Ectodermal cell (in vitro differentiated cells): ENCODE measurements at regions not wholly inside any gene's neighbourhood (a gene's known extent, or its start where the extent isn't known, plus 50 kb on each side); places are given as distances from the start of the nearest gene placed in this dataset.
"Not testable (repeated sequence)": the region's sequence is repeated elsewhere in the genome, so short reads cannot be mapped to it uniquely, and the experiment has no call there.

Experiments
- H3K27ac ChIP-seq: 2 replicates; pipeline ENCODE4 v1.7.0; 2013; ENCODE audit warnings: mild to moderate bottlenecking, low read depth, low read length; ENCODE audit not compliant: insufficient read depth, poor library complexity, severe bottlenecking
- H3K27me3 ChIP-seq: 2 replicates; pipeline ENCODE4 v1.7.0; 2013; ENCODE audit warnings: mild to moderate bottlenecking, low read length; ENCODE audit not compliant: insufficient read depth, control insufficient read depth, poor library complexity, severe bottlenecking
- H3K36me3 ChIP-seq: one replicate; pipeline ENCODE4 v1.7.0; 2013; ENCODE audit warnings: low read length; ENCODE audit not compliant: control insufficient read depth, insufficient read depth
- H3K4me1 ChIP-seq: one replicate; pipeline ENCODE4 v1.7.0; 2013; ENCODE audit warnings: low read length; ENCODE audit not compliant: control insufficient read depth, insufficient read depth
- H3K4me3 ChIP-seq: 2 replicates; pipeline ENCODE4 v1.7.0; 2013; ENCODE audit warnings: low read depth, low read length, control low read depth; ENCODE audit not compliant: insufficient read depth
- H3K9me3 ChIP-seq: 2 replicates; pipeline ENCODE4 v1.7.0; 2013; ENCODE audit warnings: mild to moderate bottlenecking, low read length, moderate library complexity; ENCODE audit not compliant: control insufficient read depth
- WGBS, 2 experiments: methylation state at CpG; one replicate each; pipeline ENCODE4 v1.1.7; 2013; ENCODE audit warnings: missing lambda C conversion rate in 2 of 2; 5-methylcytosine and 5-hydroxymethylcytosine counted together

DNA sequence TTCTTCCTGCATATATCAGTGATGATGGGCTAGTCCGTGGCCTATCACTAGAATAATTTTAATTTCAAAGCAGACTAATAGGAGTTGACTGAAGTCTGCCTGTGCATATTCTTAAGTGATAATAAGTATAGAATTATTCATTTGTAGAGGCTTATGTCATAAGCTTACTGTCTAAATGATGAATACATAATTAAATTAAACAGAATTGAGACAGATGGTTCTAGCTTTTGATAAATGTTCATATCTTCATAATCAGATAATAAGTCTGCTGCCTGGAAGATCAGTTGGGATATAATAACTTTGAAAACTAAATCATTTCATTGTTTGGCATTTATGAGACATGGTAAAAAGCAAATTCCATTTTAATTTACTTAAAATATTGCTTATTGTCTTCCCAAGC, 1175.6 kb downstream of the TECRL start:
- no peaks in the 10 kb centered on the region for H3K4me1 ChIP-seq
- no peak overlapping the region for H3K4me3 ChIP-seq
- H3K9me3 ChIP-seq, result no peaks in the 10 kb centered on the region
- 100% methylated on average over 1 of the region's 1 CpG; no CpG with 5 or more reads in 1 of the 2 experiments for WGBS, 2 experiments
- H3K36me3 ChIP-seq, result no peaks in the 10 kb centered on the region
- H3K27ac ChIP-seq, result no peak overlapping the region
- no peaks in the 10 kb centered on the region for H3K27me3 ChIP-seq

DNA sequence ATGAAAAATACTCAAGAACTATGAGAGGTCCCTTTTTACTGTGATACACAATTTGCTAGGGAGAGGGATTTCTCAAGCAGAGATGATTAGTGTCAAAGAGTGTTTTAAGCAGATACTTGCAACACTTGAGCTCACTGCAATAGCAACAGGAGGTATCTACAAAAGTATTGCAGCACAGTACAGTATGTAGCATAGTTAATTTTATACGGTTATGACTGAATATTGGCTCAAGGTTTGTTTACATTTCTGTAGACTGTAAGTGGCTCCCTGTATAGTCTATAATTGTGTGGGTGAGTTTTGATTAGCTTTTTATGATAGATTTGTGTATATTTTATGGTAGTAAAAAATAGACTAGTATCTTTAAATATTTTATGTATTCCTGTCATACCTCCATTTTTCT, 1177.2 kb downstream of the TECRL start:
- Histone ChIP-seq H3K27me3 (no peaks in the 10 kb centered on the region), H3K4me1 (no peaks in the 10 kb centered on the region), H3K4me3 (no peak overlapping the region), H3K27ac (no peak overlapping the region), H3K36me3 (no peaks in the 10 kb centered on the region), H3K9me3 (no peaks in the 10 kb centered on the region)
- WGBS, 2 experiments, result 100% methylated on average over 1 of the region's 1 CpG

DNA sequence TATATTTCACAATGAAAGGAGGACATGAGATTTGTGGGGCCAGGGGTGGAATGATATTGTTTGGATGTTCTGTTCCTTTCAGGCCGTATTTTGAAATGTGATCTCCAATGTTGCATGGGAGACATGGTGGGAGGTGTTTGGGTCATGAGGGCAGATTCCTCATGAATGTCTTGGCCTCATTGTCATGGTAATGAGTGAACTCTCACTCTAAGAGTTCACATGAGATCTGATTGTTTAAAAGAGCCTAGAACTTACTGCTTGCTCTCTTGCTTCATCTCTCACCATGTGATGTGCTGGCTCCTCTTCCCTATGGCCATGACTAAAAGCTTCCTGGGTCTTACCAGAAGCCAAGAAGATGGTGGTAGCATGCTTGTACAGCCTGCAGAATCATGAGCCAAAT, 1183.0 kb downstream of the TECRL start:
- 86 to 89% methylated on average over 1 of the region's 1 CpG for WGBS, 2 experiments
- Histone ChIP-seq H3K27ac (no peak overlapping the region), H3K36me3 (no peaks in the 10 kb centered on the region), H3K4me3 (no peak overlapping the region), H3K4me1 (no peaks in the 10 kb centered on the region), H3K9me3 (no peaks in the 10 kb centered on the region), H3K27me3 (no peaks in the 10 kb centered on the region)

DNA sequence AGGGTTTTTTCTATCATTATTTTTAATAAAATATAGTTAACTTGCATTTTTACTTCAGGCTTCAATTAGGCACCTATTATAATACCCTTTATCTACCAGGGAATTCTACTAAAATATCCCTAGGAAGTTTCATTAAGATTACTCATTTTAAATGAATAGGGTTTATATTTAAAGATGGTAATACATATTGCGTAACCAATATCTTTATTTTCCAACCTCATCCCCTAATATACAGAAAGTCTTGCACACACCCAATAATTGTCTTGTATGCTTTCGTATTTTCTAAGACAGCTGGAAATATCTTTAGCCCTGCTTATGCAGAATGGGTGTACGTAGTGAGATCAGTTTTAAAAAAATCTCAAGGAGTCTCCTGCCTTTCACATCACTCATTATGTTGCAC, 1186.8 kb downstream of the TECRL start:
- WGBS, 2 experiments, result 97 to 98% methylated on average over 3 of the region's 3 CpGs
- Histone ChIP-seq H3K4me3 (no peak overlapping the region), H3K4me1 (peaks cover 8% of the 10 kb centered on the region), H3K36me3 (no peaks in the 10 kb centered on the region), H3K27me3 (no peaks in the 10 kb centered on the region), H3K9me3 (no peaks in the 10 kb centered on the region), H3K27ac (no peak overlapping the region)

- H3K36me3 ChIP-seq, result no peaks in the 10 kb centered on the region
- H3K4me3 ChIP-seq, result no peak overlapping the region
- no CpG with 5 or more reads among the region's 1 CpG for WGBS, 2 experiments
- no peaks in the 10 kb centered on the region for H3K9me3 ChIP-seq
- H3K27me3 ChIP-seq, result no peaks in the 10 kb centered on the region
- H3K27ac ChIP-seq, result no peak overlapping the region
- peaks cover 8% of the 10 kb centered on the region for H3K4me1 ChIP-seq
Observed at GRCh38 chr4:63221477-63221876, 1187.8 kb downstream of the TECRL start.

- WGBS, 2 experiments, result 78% methylated on average over 7 of the region's 7 CpGs
- Histone ChIP-seq H3K4me1 (peaks cover 8% of the 10 kb centered on the region), H3K4me3 (no peak overlapping the region), H3K36me3 (no peaks in the 10 kb centered on the region), H3K27me3 (no peaks in the 10 kb centered on the region), H3K9me3 (no peaks in the 10 kb centered on the region), H3K27ac (no peak overlapping the region)
Observed at GRCh38 chr4:63218856-63219255, 1190.4 kb downstream of the TECRL start.

- H3K4me3 ChIP-seq, result no peak overlapping the region
Observed at GRCh38 chr4:63214076-63214475, 1195.2 kb downstream of the TECRL start.

GRCh38 chr4:63211776-63212479, 1197.3 kb downstream of the TECRL start:
- H3K36me3 ChIP-seq, result no peaks in the 10 kb centered on the region
- no peak overlapping the region for H3K27ac ChIP-seq
- no peaks in the 10 kb centered on the region for H3K27me3 ChIP-seq
- 85 to 96% methylated on average over 2 of the region's 2 CpGs for WGBS, 2 experiments
- H3K4me1 ChIP-seq, result no peaks in the 10 kb centered on the region
- no peak overlapping the region for H3K4me3 ChIP-seq
- no peaks in the 10 kb centered on the region for H3K9me3 ChIP-seq

More at GRCh38 chr4:63214076-63214475, 1195.2 kb downstream of the TECRL start:
- Histone ChIP-seq H3K36me3 (no peaks in the 10 kb centered on the region), H3K4me1 (peaks cover 6% of the 10 kb centered on the region), H3K27ac (no peak overlapping the region), H3K27me3 (no peaks in the 10 kb centered on the region), H3K9me3 (no peaks in the 10 kb centered on the region)

GRCh38 chr4:63211375-63211774, 1197.9 kb downstream of the TECRL start:
- H3K4me1 ChIP-seq, result no peaks in the 10 kb centered on the region
- no peaks in the 10 kb centered on the region for H3K27me3 ChIP-seq
- no peak overlapping the region for H3K4me3 ChIP-seq
- no peaks in the 10 kb centered on the region for H3K9me3 ChIP-seq
- no peak overlapping the region for H3K27ac ChIP-seq
- 92 to 98% methylated on average over 2 of the region's 2 CpGs for WGBS, 2 experiments
- no peaks in the 10 kb centered on the region for H3K36me3 ChIP-seq

DNA sequence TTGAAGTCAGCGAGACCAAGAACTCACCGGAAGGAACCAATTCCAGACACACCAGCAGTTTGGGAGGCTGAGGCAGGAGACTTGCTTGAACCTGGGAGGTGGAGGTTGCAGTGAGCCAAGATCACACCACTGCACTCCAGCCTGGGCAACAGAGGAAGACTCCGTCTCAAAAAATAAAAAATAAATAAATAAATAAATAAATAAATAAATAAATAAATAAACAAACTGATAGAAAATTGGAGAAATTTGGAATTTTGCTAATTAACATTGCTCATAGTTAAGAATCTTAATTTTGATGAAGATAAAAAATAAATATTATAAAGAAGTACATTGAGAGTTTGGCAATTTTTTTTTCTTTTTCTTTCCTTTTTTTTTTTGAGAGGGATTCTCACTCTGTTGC, 1216.2 kb downstream of the TECRL start:
- H3K27me3 ChIP-seq, H3K36me3 ChIP-seq, H3K4me1 ChIP-seq, H3K27ac ChIP-seq, H3K9me3 ChIP-seq, H3K4me3 ChIP-seq: not testable (repeated sequence)
- 98 to 100% methylated on average over 2 of the region's 3 CpGs for WGBS, 2 experiments

DNA sequence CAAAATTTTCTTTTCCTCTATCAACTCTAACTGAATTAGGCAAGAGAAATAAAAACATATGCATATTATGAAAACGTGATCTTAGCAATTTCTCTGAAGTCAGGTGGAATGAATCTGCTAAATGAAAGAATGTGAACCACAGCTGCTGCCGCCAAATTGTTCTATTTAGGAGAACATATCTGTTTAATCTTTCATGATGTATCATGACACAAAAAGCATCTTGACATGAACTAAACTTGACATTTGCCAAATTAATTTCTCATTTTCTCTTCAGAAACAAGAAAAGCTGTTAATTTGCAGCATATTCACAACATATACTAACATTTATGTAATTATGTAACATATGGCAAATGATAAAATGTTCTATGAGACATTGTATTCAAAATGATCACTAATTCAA, 1237.9 kb downstream of the TECRL start:
- H3K27me3 ChIP-seq, result no peaks in the 10 kb centered on the region
- no peaks in the 10 kb centered on the region for H3K36me3 ChIP-seq
- no peaks in the 10 kb centered on the region for H3K4me1 ChIP-seq
- no peak overlapping the region for H3K4me3 ChIP-seq
- WGBS, 2 experiments, result 96 to 100% methylated on average over 1 to 2 of the region's 2 CpGs
- H3K27ac ChIP-seq, result no peak overlapping the region
- no peaks in the 10 kb centered on the region for H3K9me3 ChIP-seq
